Nephron progenitor cell (in vitro differentiated cells): ENCODE measurements at regions not wholly inside any gene's neighbourhood (a gene's known extent, or its start where the extent isn't known, plus 50 kb on each side); places are given as distances from the start of the nearest gene placed in this dataset.

ENCODE experiments used
- DNase-seq: peaks from one replicate; pipeline ENCODE4 v3.0.0; 2021
- H3K27ac Mint-ChIP-seq: 2 replicates; pipeline ENCODE4 v1.8.0; 2021; ENCODE audit warnings: mild to moderate bottlenecking, moderate library complexity, mixed read lengths
- H3K27me3 Mint-ChIP-seq: 2 replicates; pipeline ENCODE4 v1.8.0; 2021; ENCODE audit warnings: mild to moderate bottlenecking, low read depth, mixed read lengths; ENCODE audit not compliant: poor library complexity
- H3K36me3 Mint-ChIP-seq: 2 replicates; pipeline ENCODE4 v1.8.0; 2021; ENCODE audit warnings: low read depth, mixed read lengths
- H3K4me1 Mint-ChIP-seq: 2 replicates; pipeline ENCODE4 v1.8.0; 2021; ENCODE audit warnings: mixed read lengths
- H3K4me3 Mint-ChIP-seq: 2 replicates; pipeline ENCODE4 v1.8.0; 2021; ENCODE audit warnings: mild to moderate bottlenecking, moderate library complexity, mixed read lengths
- H3K9me3 Mint-ChIP-seq: 2 replicates; pipeline ENCODE4 v1.8.0; 2021; ENCODE audit warnings: mild to moderate bottlenecking, moderate library complexity, mixed read lengths
- TF ChIP-seq, protein P1 (sequence below): fragments of 200-600 bp; sonication (generic); IDR thresholded peaks from 2 replicates; pipeline ENCODE4 v1.5.0; 2021; ENCODE audit warnings: antibody characterized with exemption

DNA sequence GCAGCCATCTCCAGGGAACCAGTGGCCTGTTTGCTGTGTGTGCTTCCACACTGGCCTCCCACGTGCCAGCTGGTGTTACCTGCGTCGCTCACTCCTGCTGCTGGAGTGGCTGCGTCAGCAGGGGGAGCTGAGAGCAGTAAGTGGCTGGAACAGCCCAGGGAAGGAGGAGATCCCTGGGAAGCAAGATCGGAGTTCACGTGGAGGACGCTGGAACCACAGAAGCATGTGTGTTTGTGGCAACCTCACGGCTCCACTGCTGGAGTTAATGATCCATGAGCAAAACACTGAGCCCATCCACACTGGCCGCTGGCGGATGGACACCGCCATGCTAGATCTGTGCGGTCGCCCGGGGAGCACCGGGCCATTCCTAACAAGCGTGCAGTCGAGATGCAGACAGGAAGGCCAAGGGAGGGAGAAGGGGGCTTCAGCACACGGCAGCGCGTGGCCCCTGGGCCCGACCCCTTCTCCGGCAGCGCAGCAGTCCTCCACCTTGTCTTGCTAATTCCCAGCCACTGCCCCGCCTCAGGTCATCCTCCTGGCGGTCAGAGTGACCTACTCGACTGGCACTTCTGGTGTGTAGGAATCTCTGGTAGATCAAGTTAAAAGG lies 68.5 kb upstream of the EEPD1 start:
- H3K4me3 Mint-ChIP-seq, result no peak overlapping the region
- DNase-seq, result peak; percentile 54
- TF ChIP-seq, protein P1, sequence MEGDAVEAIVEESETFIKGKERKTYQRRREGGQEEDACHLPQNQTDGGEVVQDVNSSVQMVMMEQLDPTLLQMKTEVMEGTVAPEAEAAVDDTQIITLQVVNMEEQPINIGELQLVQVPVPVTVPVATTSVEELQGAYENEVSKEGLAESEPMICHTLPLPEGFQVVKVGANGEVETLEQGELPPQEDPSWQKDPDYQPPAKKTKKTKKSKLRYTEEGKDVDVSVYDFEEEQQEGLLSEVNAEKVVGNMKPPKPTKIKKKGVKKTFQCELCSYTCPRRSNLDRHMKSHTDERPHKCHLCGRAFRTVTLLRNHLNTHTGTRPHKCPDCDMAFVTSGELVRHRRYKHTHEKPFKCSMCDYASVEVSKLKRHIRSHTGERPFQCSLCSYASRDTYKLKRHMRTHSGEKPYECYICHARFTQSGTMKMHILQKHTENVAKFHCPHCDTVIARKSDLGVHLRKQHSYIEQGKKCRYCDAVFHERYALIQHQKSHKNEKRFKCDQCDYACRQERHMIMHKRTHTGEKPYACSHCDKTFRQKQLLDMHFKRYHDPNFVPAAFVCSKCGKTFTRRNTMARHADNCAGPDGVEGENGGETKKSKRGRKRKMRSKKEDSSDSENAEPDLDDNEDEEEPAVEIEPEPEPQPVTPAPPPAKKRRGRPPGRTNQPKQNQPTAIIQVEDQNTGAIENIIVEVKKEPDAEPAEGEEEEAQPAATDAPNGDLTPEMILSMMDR, result peak; percentile 22
- H3K36me3 Mint-ChIP-seq, result no peaks in the 10 kb centered on the region
- peaks cover 16% of the 10 kb centered on the region for H3K27me3 Mint-ChIP-seq
- peaks cover 14% of the 10 kb centered on the region for H3K9me3 Mint-ChIP-seq
- peaks cover 17% of the 10 kb centered on the region for H3K4me1 Mint-ChIP-seq
- no peak overlapping the region for H3K27ac Mint-ChIP-seq

DNA sequence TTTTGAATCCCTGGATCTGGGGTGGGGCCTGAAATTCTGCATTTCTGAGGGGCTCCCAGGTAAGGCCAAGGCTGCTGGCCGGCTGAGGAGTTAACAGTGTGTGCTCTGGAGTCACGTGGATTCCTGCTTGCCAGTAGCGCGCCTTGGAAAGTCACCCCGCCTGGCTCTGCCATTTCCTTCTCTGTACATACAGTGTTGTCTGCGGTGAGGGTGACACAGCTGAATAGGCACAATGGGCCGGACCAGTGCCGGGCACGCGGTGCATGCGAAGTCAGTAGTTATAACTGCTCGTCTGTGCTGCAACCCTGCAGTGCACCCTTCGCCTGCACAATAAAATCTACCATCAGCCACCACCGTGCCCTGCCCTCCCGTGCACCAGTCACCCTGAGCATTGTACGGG lies 68.0 kb upstream of the EEPD1 start:
- Mint-ChIP-seq H3K27me3 (peaks cover 16% of the 10 kb centered on the region), H3K4me3 (no peak overlapping the region), H3K4me1 (peaks cover 17% of the 10 kb centered on the region), H3K36me3 (no peaks in the 10 kb centered on the region), H3K9me3 (peaks cover 14% of the 10 kb centered on the region), H3K27ac (no peak overlapping the region)
- no peak for DNase-seq
- TF ChIP-seq, protein P1, result no peak

DNA sequence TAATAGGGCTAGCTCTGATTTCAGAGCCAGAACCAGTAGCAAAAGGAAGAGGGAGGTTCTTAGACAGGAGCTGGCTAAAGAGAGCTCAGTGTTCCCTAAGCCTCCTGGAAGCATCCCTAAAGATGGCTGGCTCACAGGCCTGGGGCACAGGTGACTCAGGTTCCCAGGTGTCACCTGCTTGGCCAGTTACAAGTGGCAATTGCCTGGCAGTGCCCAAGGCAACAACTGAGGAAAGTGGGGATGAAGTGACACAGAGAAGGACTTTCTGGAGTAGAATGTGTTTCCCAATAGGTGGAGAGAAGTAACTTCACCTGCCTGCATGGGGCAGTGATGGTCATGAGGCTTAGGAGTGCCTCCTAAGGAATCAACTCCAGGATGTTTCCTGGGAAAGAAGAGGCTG lies 66.5 kb upstream of the EEPD1 start:
- peaks cover 20% of the 10 kb centered on the region for H3K4me1 Mint-ChIP-seq
- no peak for DNase-seq
- peaks cover 17% of the 10 kb centered on the region for H3K9me3 Mint-ChIP-seq
- peaks cover 16% of the 10 kb centered on the region for H3K27me3 Mint-ChIP-seq
- no peak overlapping the region for H3K4me3 Mint-ChIP-seq
- TF ChIP-seq, protein P1, result no peak
- H3K36me3 Mint-ChIP-seq, result no peaks in the 10 kb centered on the region
- H3K27ac Mint-ChIP-seq, result no peak overlapping the region

DNA sequence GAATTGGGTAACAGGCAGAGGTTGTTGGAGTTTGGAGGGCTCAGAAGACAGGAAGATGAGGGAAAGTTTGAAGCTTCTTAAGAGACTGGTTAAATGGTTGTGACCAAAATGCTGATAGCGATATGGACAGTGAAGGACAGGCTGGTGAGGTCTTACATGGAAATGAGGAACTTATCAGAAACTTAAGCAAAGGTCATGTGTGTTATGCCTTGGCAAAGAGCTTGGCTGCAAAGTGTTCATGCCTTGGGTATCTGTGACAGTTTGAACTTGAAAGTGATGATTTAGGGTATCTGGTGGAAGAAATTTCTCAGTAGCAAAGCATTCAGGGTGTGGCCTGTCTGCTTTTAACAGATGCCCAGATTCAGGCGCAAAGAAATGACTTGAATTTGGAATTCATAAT lies 64.5 kb upstream of the EEPD1 start:
- Mint-ChIP-seq H3K27ac (no peak overlapping the region), H3K9me3 (peaks cover 31% of the 10 kb centered on the region), H3K4me3 (no peak overlapping the region), H3K36me3 (peaks cover 8% of the 10 kb centered on the region), H3K27me3 (peaks cover 14% of the 10 kb centered on the region), H3K4me1 (peaks cover 26% of the 10 kb centered on the region)
- TF ChIP-seq, protein P1, result no peak
- DNase-seq, result no peak

DNA sequence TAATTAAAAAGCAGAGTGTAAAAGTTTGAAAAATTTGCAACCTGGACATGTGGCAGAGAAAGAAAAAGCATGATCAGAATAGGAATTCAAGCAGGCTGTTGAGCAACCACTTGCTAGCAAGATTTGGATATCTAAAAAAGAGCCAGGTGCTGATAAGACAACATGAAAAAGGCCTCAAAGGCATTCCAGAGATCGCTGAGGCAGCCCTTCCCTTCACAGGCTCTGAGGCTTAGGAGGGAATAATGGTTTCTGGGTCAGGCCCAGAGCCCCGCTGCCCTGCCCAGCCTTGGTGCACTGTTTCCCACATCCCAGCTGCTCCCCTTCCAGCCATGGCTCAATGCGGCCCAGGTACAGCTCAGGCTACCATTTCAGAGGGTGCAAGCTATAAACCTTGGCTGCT lies 64.1 kb upstream of the EEPD1 start:
- peaks cover 14% of the 10 kb centered on the region for H3K27me3 Mint-ChIP-seq
- H3K36me3 Mint-ChIP-seq, result peaks cover 8% of the 10 kb centered on the region
- no peak overlapping the region for H3K27ac Mint-ChIP-seq
- no peak for DNase-seq
- H3K4me3 Mint-ChIP-seq, result no peak overlapping the region
- TF ChIP-seq, protein P1, result no peak
- H3K9me3 Mint-ChIP-seq, result peaks cover 35% of the 10 kb centered on the region
- H3K4me1 Mint-ChIP-seq, result peaks cover 25% of the 10 kb centered on the region
